Mucosa of rectum (tissue), 2 donors: ENCODE measurements at regions not wholly inside any gene's neighbourhood (a gene's known extent, or its start where the extent isn't known, plus 50 kb on each side); places are given as distances from the start of the nearest gene placed in this dataset.
"Not testable (repeated sequence)": the region's sequence is repeated elsewhere in the genome, so short reads cannot be mapped to it uniquely, and the experiment has no call there.

Source experiments
- H3K27ac ChIP-seq, 2 donors: one replicate each; pipeline ENCODE4 v1.7.0; 2013; ENCODE audit warnings: inconsistent platforms in 2 of 2, low read depth in 2 of 2, low read length in 2 of 2
- H3K27me3 ChIP-seq, 2 donors: one replicate each; pipeline ENCODE4 v1.7.0; 2013; ENCODE audit warnings: low read length in 2 of 2; ENCODE audit not compliant: control insufficient read depth in 2 of 2, insufficient read depth in 2 of 2
- H3K36me3 ChIP-seq, 2 donors: one replicate each; pipeline ENCODE4 v1.7.0; 2013; ENCODE audit warnings: low read length in 2 of 2; ENCODE audit not compliant: control insufficient read depth in 2 of 2, insufficient read depth in 2 of 2
- H3K4me1 ChIP-seq, 2 donors: one replicate each; pipeline ENCODE4 v1.7.0; 2013; ENCODE audit warnings: low read length in 2 of 2, mild to moderate bottlenecking in 1 of 2; ENCODE audit not compliant: control insufficient read depth in 2 of 2, insufficient read depth in 2 of 2
- H3K4me3 ChIP-seq, 2 donors: one replicate each; pipeline ENCODE4 v1.7.0; 2013; ENCODE audit warnings: low read length in 2 of 2
- H3K9ac ChIP-seq, 2 donors: one replicate each; pipeline ENCODE4 v1.7.0; 2013; ENCODE audit warnings: low read length in 2 of 2, low read depth in 1 of 2, mild to moderate bottlenecking in 1 of 2
- H3K9me3 ChIP-seq, 2 donors: one replicate each; pipeline ENCODE4 v1.7.0; 2013; ENCODE audit warnings: low read length in 2 of 2; ENCODE audit not compliant: control insufficient read depth in 2 of 2
- donor health status: healthy.
- donor health status: Normal muscosa, but diverticular disease.

GRCh38 chr20:55153001-55153645 is 677.7 kb downstream of the DOK5 start:
- no peaks in the 10 kb centered on the region for H3K9me3 ChIP-seq
- no peak overlapping the region for H3K9ac ChIP-seq
- H3K4me3 ChIP-seq: no peak overlapping the region
- H3K4me1 ChIP-seq: no peaks in the 10 kb centered on the region
- H3K27ac ChIP-seq: no peak overlapping the region
- H3K27me3 ChIP-seq: no peaks in the 10 kb centered on the region
- H3K36me3 ChIP-seq: no peaks in the 10 kb centered on the region

GRCh38 chr20:55151171-55151570 is 675.8 kb downstream of the DOK5 start:
- no peaks in the 10 kb centered on the region for H3K27me3 ChIP-seq
- no peaks in the 10 kb centered on the region for H3K4me1 ChIP-seq
- H3K4me3 ChIP-seq: no peak overlapping the region

GRCh38 chr20:55143601-55144000 is 668.2 kb downstream of the DOK5 start:
- Histone ChIP-seq H3K4me3 (no peak overlapping the region), H3K27me3 (no peaks in the 10 kb centered on the region), H3K9ac (no peak overlapping the region), H3K4me1 (peaks cover 0 to 4% of the 10 kb centered on the region in 2 donors), H3K27ac (no peak overlapping the region), H3K36me3 (no peaks in the 10 kb centered on the region), H3K9me3 (no peaks in the 10 kb centered on the region)

More at GRCh38 chr20:55151171-55151570, 675.8 kb downstream of the DOK5 start:
- H3K9me3 ChIP-seq: no peaks in the 10 kb centered on the region
- H3K36me3 ChIP-seq: no peaks in the 10 kb centered on the region
- H3K9ac ChIP-seq: no peak overlapping the region
- H3K27ac ChIP-seq: no peak overlapping the region

- Histone ChIP-seq H3K9ac (no peak overlapping the region), H3K27ac (no peak overlapping the region), H3K4me3 (no peak overlapping the region)
Observed at GRCh38 chr20:55142932-55143331, 667.5 kb downstream of the DOK5 start.

GRCh38 chr20:55140631-55141030 is 665.2 kb downstream of the DOK5 start:
- no peak overlapping the region for H3K9ac ChIP-seq
- no peaks in the 10 kb centered on the region for H3K27me3 ChIP-seq
- no peaks in the 10 kb centered on the region for H3K36me3 ChIP-seq
- no peaks in the 10 kb centered on the region for H3K9me3 ChIP-seq
- no peak overlapping the region for H3K27ac ChIP-seq
- peaks cover 0 to 4% of the 10 kb centered on the region in 2 donors for H3K4me1 ChIP-seq
- H3K4me3 ChIP-seq: no peak overlapping the region

More at GRCh38 chr20:55142932-55143331, 667.5 kb downstream of the DOK5 start:
- H3K36me3 ChIP-seq: no peaks in the 10 kb centered on the region
- H3K27me3 ChIP-seq: no peaks in the 10 kb centered on the region
- H3K4me1 ChIP-seq: peaks cover 0 to 4% of the 10 kb centered on the region in 2 donors
- no peaks in the 10 kb centered on the region for H3K9me3 ChIP-seq

GRCh38 chr20:55139173-55139765 is 663.9 kb downstream of the DOK5 start:
- Histone ChIP-seq H3K9ac (no peak overlapping the region), H3K4me1 (peaks cover 0 to 4% of the 10 kb centered on the region in 2 donors), H3K27ac (no peak overlapping the region), H3K27me3 (no peaks in the 10 kb centered on the region), H3K9me3 (no peaks in the 10 kb centered on the region), H3K4me3 (no peak overlapping the region), H3K36me3 (no peaks in the 10 kb centered on the region)

GRCh38 chr20:55135923-55136322 is 660.5 kb downstream of the DOK5 start:
- Histone ChIP-seq H3K36me3 (no peaks in the 10 kb centered on the region), H3K9me3 (no peaks in the 10 kb centered on the region), H3K27me3 (no peaks in the 10 kb centered on the region), H3K9ac (no peak overlapping the region), H3K4me1 (no peaks in the 10 kb centered on the region), H3K4me3 (no peak overlapping the region), H3K27ac (no peak overlapping the region)

- Histone ChIP-seq H3K4me3 (no peak overlapping the region), H3K36me3 (no peaks in the 10 kb centered on the region), H3K9ac (no peak overlapping the region), H3K4me1 (no peaks in the 10 kb centered on the region), H3K27me3 (no peaks in the 10 kb centered on the region), H3K27ac (no peak overlapping the region), H3K9me3 (no peaks in the 10 kb centered on the region)
Observed at GRCh38 chr20:55132523-55132922, 657.1 kb downstream of the DOK5 start.

- not testable (repeated sequence) for H3K4me1 ChIP-seq, H3K27me3 ChIP-seq, H3K9me3 ChIP-seq, H3K36me3 ChIP-seq, H3K27ac ChIP-seq, H3K4me3 ChIP-seq, H3K9ac ChIP-seq
Observed at GRCh38 chr20:55117577-55117976, 642.2 kb downstream of the DOK5 start.

GRCh38 chr20:55116598-55116997 is 641.2 kb downstream of the DOK5 start:
- Histone ChIP-seq H3K4me1 (no peaks in the 10 kb centered on the region), H3K27me3 (no peaks in the 10 kb centered on the region), H3K36me3 (no peaks in the 10 kb centered on the region), H3K4me3 (no peak overlapping the region), H3K27ac (no peak overlapping the region), H3K9ac (no peak overlapping the region), H3K9me3 (no peaks in the 10 kb centered on the region)
